ENCODE measurements at regions not wholly inside any gene's neighbourhood (a gene's known extent, or its start where the extent isn't known, plus 50 kb on each side); places are given as distances from the start of the nearest gene placed in this dataset.

DNA sequence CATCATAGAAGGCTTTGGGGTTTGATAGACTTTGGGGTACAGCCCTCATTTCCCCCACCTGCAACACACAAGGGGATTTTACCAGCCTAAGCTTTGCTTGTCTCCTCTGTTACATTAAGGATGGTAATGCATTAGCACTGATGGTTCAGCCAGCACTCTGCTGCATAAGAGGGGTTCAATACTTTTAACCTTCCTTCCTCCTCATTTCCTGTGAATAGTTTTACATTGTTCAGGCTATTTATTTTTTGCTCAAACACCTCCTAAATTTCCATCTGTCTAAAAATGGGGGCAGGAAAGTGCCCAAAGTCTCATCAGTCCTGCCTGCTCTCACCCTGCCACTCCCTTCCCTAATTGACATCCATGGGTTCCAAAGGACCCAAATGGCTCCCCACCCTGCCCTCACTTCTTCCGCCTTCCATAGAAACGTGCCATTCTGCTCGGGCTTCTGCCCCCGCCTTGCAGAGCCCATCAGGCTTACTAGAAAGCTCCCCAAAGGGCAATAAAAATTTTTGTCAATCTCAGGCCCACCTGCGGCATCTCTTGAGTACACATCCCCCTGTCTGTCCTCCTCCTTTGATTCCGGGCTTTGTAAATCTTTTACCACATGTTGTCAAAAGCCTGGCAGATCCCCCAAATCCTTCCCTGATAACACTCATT, 239.5 kb upstream of the SLC24A2 start:
- H3K27me3 Mint-ChIP-seq = no peaks in the 10 kb centered on the region
- no peak for DNase-seq (ENCODE audit: low spot score, unreplicated experiment)
- no peaks in the 10 kb centered on the region for H3K36me3 Mint-ChIP-seq (ENCODE audit: insufficient read depth)
- TF ChIP-seq, protein P1, sequence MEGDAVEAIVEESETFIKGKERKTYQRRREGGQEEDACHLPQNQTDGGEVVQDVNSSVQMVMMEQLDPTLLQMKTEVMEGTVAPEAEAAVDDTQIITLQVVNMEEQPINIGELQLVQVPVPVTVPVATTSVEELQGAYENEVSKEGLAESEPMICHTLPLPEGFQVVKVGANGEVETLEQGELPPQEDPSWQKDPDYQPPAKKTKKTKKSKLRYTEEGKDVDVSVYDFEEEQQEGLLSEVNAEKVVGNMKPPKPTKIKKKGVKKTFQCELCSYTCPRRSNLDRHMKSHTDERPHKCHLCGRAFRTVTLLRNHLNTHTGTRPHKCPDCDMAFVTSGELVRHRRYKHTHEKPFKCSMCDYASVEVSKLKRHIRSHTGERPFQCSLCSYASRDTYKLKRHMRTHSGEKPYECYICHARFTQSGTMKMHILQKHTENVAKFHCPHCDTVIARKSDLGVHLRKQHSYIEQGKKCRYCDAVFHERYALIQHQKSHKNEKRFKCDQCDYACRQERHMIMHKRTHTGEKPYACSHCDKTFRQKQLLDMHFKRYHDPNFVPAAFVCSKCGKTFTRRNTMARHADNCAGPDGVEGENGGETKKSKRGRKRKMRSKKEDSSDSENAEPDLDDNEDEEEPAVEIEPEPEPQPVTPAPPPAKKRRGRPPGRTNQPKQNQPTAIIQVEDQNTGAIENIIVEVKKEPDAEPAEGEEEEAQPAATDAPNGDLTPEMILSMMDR (IDR thresholded peaks at IDR 0.05; ENCODE audit: unreplicated experiment) = no peak
- H3K9me3 Mint-ChIP-seq (ENCODE audit: low read depth) = no peaks in the 10 kb centered on the region
- H3K27ac Mint-ChIP-seq = peak overlapping the region; percentile 5
- H3K4me1 Mint-ChIP-seq (ENCODE audit: low read depth) = peaks cover 38% of the 10 kb centered on the region
- H3K4me3 Mint-ChIP-seq (ENCODE audit: low read depth) = no peak overlapping the region

DNA sequence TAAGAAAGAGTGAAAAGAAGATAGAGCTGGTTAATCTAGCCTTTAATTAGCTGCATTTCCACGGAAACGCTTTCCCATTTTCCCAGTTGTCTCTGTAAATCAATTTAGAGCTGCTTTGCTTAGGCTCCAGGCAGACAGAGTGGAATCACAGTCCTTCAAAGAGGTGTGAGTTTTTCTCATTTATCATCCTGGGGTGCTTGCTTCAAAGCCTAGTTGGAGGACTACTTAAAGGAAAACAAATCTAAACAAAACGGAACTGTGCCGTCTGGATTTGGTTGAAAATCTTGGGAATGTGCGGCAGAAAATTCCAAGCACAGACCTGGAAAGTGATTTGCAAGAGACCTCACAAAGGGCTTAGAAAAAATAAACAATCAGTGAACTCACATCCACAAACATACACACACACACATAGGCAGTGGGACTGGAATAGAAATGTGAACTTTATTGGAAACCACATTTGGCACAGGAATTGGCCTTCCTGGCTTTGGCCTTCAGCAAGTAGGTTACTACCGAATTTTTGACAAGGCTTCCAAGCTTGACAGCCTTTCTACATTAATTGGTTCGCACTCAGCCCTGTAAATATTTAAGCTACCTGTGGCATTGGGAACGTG, 235.2 kb upstream of the SLC24A2 start:
- peak overlapping the region; percentile 84 for H3K27ac Mint-ChIP-seq
- H3K9me3 Mint-ChIP-seq (ENCODE audit: low read depth) = no peaks in the 10 kb centered on the region
- TF ChIP-seq, protein P1 (IDR thresholded peaks at IDR 0.05; ENCODE audit: unreplicated experiment) = no peak
- DNase-seq (ENCODE audit: low spot score, unreplicated experiment) = no peak
- no peaks in the 10 kb centered on the region for H3K27me3 Mint-ChIP-seq
- no peaks in the 10 kb centered on the region for H3K36me3 Mint-ChIP-seq (ENCODE audit: insufficient read depth)
- peaks cover 36% of the 10 kb centered on the region for H3K4me1 Mint-ChIP-seq (ENCODE audit: low read depth)
- peak overlapping the region; percentile 29 for H3K4me3 Mint-ChIP-seq (ENCODE audit: low read depth)

DNA sequence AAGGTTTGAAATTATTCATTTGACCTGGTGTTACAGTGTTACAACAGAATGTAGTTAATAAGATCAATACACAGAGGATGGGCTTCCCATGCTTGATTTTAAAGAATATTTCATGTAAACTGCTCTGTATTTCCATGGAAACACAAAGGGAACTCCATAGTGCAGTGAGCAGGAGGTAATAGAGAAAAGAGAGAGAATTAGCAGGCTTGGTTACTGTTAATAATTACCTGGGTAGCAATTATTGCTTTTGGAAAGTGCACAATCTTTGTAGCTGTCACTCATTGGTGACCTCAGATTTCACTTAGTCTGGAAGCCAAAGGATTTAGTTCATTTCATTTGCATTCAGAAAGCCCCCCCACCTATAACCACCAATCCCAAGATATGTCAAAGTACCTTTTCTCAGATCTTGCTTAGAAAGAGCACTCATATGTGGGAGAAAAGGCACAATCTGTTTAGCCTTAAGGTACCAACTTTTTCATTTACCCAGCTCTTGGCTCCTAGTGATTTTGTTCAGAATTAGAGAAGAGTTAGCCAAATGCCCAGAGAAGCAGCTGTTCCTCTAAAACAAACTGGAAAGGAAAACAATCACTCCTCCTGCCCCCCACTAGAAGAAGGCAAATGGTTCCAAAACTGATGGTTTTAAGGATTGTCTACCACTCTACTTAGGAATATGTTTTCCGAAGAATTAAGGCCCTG, 234.5 kb upstream of the SLC24A2 start:
- peak overlapping the region; percentile 84 for H3K27ac Mint-ChIP-seq
- no peaks in the 10 kb centered on the region for H3K36me3 Mint-ChIP-seq (ENCODE audit: insufficient read depth)
- no peaks in the 10 kb centered on the region for H3K27me3 Mint-ChIP-seq
- H3K9me3 Mint-ChIP-seq (ENCODE audit: low read depth) = no peaks in the 10 kb centered on the region
- no peak for DNase-seq (ENCODE audit: low spot score, unreplicated experiment)
- TF ChIP-seq, protein P1 (IDR thresholded peaks at IDR 0.05; ENCODE audit: unreplicated experiment) = no peak
- H3K4me1 Mint-ChIP-seq (ENCODE audit: low read depth) = peaks cover 30% of the 10 kb centered on the region
- H3K4me3 Mint-ChIP-seq (ENCODE audit: low read depth) = no peak overlapping the region

DNA sequence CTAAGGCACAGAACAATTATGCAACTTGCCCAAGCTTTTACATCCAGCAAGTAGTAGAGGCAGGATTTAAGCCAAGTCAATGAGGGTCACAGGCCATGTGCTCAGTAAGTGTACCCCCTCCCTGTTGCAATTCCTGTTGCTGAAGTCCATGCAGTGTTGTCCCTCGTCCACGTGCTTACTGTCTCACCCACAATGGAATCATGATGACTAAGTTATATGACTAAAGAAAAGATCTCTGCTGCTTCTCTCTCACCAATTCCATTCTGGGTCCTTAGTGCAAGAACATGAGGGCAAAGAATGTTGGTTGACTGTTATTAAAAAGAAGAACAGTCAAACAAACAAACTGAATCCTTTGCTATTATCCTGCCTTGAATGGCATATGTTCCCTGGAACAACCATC, 233.6 kb upstream of the SLC24A2 start:
- TF ChIP-seq, protein P1 (IDR thresholded peaks at IDR 0.05; ENCODE audit: unreplicated experiment) = no peak
- no peak overlapping the region for H3K27ac Mint-ChIP-seq
- H3K9me3 Mint-ChIP-seq (ENCODE audit: low read depth) = no peaks in the 10 kb centered on the region
- no peaks in the 10 kb centered on the region for H3K36me3 Mint-ChIP-seq (ENCODE audit: insufficient read depth)
- DNase-seq (ENCODE audit: low spot score, unreplicated experiment) = no peak
- H3K27me3 Mint-ChIP-seq = no peaks in the 10 kb centered on the region
- peaks cover 28% of the 10 kb centered on the region for H3K4me1 Mint-ChIP-seq (ENCODE audit: low read depth)
- H3K4me3 Mint-ChIP-seq (ENCODE audit: low read depth) = no peak overlapping the region

DNA sequence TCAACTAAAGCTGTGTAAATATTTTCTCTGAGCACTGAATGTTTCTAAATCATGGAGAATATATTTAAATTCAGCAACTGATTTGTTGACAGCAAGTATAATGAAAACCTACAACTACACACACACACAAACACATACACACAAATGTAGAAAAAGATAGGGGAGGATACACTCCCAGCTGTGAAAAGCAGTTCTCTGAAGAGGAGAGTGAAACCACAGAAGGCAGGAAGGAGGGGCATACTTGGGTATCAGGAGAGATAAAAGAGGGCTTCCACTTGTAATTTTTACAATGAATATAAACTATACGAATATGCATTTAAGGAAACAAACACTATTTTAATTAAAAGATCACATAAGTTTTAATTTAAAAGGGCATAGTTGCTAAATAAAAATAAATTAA, 227.8 kb upstream of the SLC24A2 start:
- TF ChIP-seq, protein P1 (IDR thresholded peaks at IDR 0.05; ENCODE audit: unreplicated experiment) = no peak
- Mint-ChIP-seq H3K9me3 (ENCODE audit: low read depth) (peaks cover 7% of the 10 kb centered on the region), H3K4me3 (ENCODE audit: low read depth) (no peak overlapping the region), H3K27me3 (no peaks in the 10 kb centered on the region), H3K27ac (no peak overlapping the region), H3K4me1 (ENCODE audit: low read depth) (no peaks in the 10 kb centered on the region), H3K36me3 (ENCODE audit: insufficient read depth) (no peaks in the 10 kb centered on the region)
- no peak for DNase-seq (ENCODE audit: low spot score, unreplicated experiment)
